ENCODE measurements at regions not wholly inside any gene's neighbourhood (a gene's known extent, or its start where the extent isn't known, plus 50 kb on each side); places are given as distances from the start of the nearest gene placed in this dataset.
A peak's percentile ranks its signal among the peaks of the same experiment; 100 is the strongest.
"Not testable (repeated sequence)": the region's sequence is repeated elsewhere in the genome, so short reads cannot be mapped to it uniquely, and the experiment has no call there.

GRCh38 chr6:14550410-14550809 lies 432.8 kb downstream of the CD83 start:
- Histone ChIP-seq H3K4me2 (ENCODE audit: insufficient read depth, low read length, poor library complexity, severe bottlenecking) (no peak overlapping the region), H2AFZ (ENCODE audit: low read length) (no peak overlapping the region), H3K79me1 (ENCODE audit: low read depth, low read length) (no peaks in the 10 kb centered on the region), H4K91ac (ENCODE audit: low read depth, low read length, poor library complexity) (no peak overlapping the region), H2BK5ac (ENCODE audit: low read length) (no peak overlapping the region), H3K4me1 (ENCODE audit: control insufficient read depth in 2 of 2, insufficient read depth in 1 of 2, low read depth in 1 of 2, low read length in 2 of 2) (peaks cover 0 to 7% of the 10 kb centered on the region in 2 donors), H2BK120ac (ENCODE audit: low read depth, low read length) (no peak overlapping the region), H3K18ac (ENCODE audit: low read length) (no peak overlapping the region), H4K8ac (ENCODE audit: low read depth, low read length) (no peak overlapping the region), H3K14ac (ENCODE audit: low read length) (no peak overlapping the region), H3K36me3 (replicated peaks in 1 of 2; ENCODE audit: control insufficient read depth in 2 of 2, insufficient read depth in 2 of 2, low read length in 2 of 2) (no peaks in the 10 kb centered on the region), H3K4me3 (ENCODE audit: low read length in 2 of 2) (no peak overlapping the region), H3K4ac (ENCODE audit: low read length) (no peak overlapping the region), H2BK15ac (ENCODE audit: low read length) (no peak overlapping the region), H3K27ac (replicated peaks; ENCODE audit: low read length) (no peak overlapping the region), H3K23ac (ENCODE audit: low read depth, low read length, poor library complexity) (no peak overlapping the region), H2BK12ac (ENCODE audit: low read length) (no peak overlapping the region), H3K9ac (ENCODE audit: low read depth, low read length, poor library complexity) (no peak overlapping the region), H3K27me3 (ENCODE audit: control insufficient read depth in 3 of 3, insufficient read depth in 3 of 3, low read depth in 1 of 3, low read length in 3 of 3) (no peaks in the 10 kb centered on the region), H2AK5ac (ENCODE audit: low read depth, low read length) (no peak overlapping the region), H3K9me3 (replicated peaks in 1 of 2; ENCODE audit: control insufficient read depth in 2 of 2, insufficient read depth in 1 of 2, low read depth in 1 of 2, low read length in 2 of 2) (no peaks in the 10 kb centered on the region)
- DNase-seq (ENCODE audit: low spot score), result no peak
- no CpG with 5 or more reads among the region's 3 CpGs for WGBS, 2 donors (ENCODE audit: extremely low coverage in 2 of 2, insufficient read length in 2 of 2, insufficient replicate concordance in 1 of 2)

- no peak overlapping the region for H3K27ac ChIP-seq (replicated peaks; ENCODE audit: low read length)
- H2AFZ ChIP-seq (ENCODE audit: low read length), result no peak overlapping the region
- no peak overlapping the region for H4K8ac ChIP-seq (ENCODE audit: low read depth, low read length)
Measured at GRCh38 chr6:14550822-14551221, 433.2 kb downstream of the CD83 start.

GRCh38 chr6:14551601-14552000 lies 434.0 kb downstream of the CD83 start:
- H3K18ac ChIP-seq (ENCODE audit: low read length); DNase-seq (ENCODE audit: low spot score): not testable (repeated sequence)

More at GRCh38 chr6:14550822-14551221, 433.2 kb downstream of the CD83 start:
- H3K4me2 ChIP-seq (ENCODE audit: insufficient read depth, low read length, poor library complexity, severe bottlenecking), result no peak overlapping the region
- no peak overlapping the region for H3K4ac ChIP-seq (ENCODE audit: low read length)
- peaks cover 0 to 7% of the 10 kb centered on the region in 2 donors for H3K4me1 ChIP-seq (ENCODE audit: control insufficient read depth in 2 of 2, insufficient read depth in 1 of 2, low read depth in 1 of 2, low read length in 2 of 2)
- no peak overlapping the region for H3K14ac ChIP-seq (ENCODE audit: low read length)
- H3K9me3 ChIP-seq (replicated peaks in 1 of 2; ENCODE audit: control insufficient read depth in 2 of 2, insufficient read depth in 1 of 2, low read depth in 1 of 2, low read length in 2 of 2), result no peaks in the 10 kb centered on the region
- no peaks in the 10 kb centered on the region for H3K36me3 ChIP-seq (replicated peaks in 1 of 2; ENCODE audit: control insufficient read depth in 2 of 2, insufficient read depth in 2 of 2, low read length in 2 of 2)
- no peak overlapping the region for H2BK5ac ChIP-seq (ENCODE audit: low read length)
- no peak overlapping the region for H2BK12ac ChIP-seq (ENCODE audit: low read length)
- H3K23ac ChIP-seq (ENCODE audit: low read depth, low read length, poor library complexity), result no peak overlapping the region
- H3K4me3 ChIP-seq (ENCODE audit: low read length in 2 of 2), result no peak overlapping the region
- no peak overlapping the region for H3K18ac ChIP-seq (ENCODE audit: low read length)
- no peaks in the 10 kb centered on the region for H3K79me1 ChIP-seq (ENCODE audit: low read depth, low read length)
- H2AK5ac ChIP-seq (ENCODE audit: low read depth, low read length), result no peak overlapping the region
- H3K9ac ChIP-seq (ENCODE audit: low read depth, low read length, poor library complexity), result no peak overlapping the region
- no peak overlapping the region for H4K91ac ChIP-seq (ENCODE audit: low read depth, low read length, poor library complexity)
- DNase-seq (ENCODE audit: low spot score), result no peak
- H3K27me3 ChIP-seq (ENCODE audit: control insufficient read depth in 3 of 3, insufficient read depth in 3 of 3, low read depth in 1 of 3, low read length in 3 of 3), result no peaks in the 10 kb centered on the region
- no peak overlapping the region for H2BK120ac ChIP-seq (ENCODE audit: low read depth, low read length)
- WGBS, 2 donors (ENCODE audit: extremely low coverage in 2 of 2, insufficient read length in 2 of 2, insufficient replicate concordance in 1 of 2), result no CpG with 5 or more reads among the region's 3 CpGs
- no peak overlapping the region for H2BK15ac ChIP-seq (ENCODE audit: low read length)

GRCh38 chr6:14552891-14553290 lies 435.3 kb downstream of the CD83 start:
- Histone ChIP-seq H3K27ac (replicated peaks; ENCODE audit: low read length) (no peak overlapping the region), H3K9ac (ENCODE audit: low read depth, low read length, poor library complexity) (no peak overlapping the region), H3K4me2 (ENCODE audit: insufficient read depth, low read length, poor library complexity, severe bottlenecking) (no peak overlapping the region), H3K79me1 (ENCODE audit: low read depth, low read length) (no peaks in the 10 kb centered on the region), H2BK15ac (ENCODE audit: low read length) (no peak overlapping the region), H3K4me1 (ENCODE audit: control insufficient read depth in 2 of 2, insufficient read depth in 1 of 2, low read depth in 1 of 2, low read length in 2 of 2) (peaks cover 0 to 8% of the 10 kb centered on the region in 2 donors), H4K8ac (ENCODE audit: low read depth, low read length) (no peak overlapping the region), H3K36me3 (replicated peaks in 1 of 2; ENCODE audit: control insufficient read depth in 2 of 2, insufficient read depth in 2 of 2, low read length in 2 of 2) (no peaks in the 10 kb centered on the region), H3K27me3 (ENCODE audit: control insufficient read depth in 3 of 3, insufficient read depth in 3 of 3, low read depth in 1 of 3, low read length in 3 of 3) (no peaks in the 10 kb centered on the region), H2BK5ac (ENCODE audit: low read length) (no peak overlapping the region), H3K4ac (ENCODE audit: low read length) (no peak overlapping the region), H2BK120ac (ENCODE audit: low read depth, low read length) (no peak overlapping the region), H4K91ac (ENCODE audit: low read depth, low read length, poor library complexity) (no peak overlapping the region), H2AFZ (ENCODE audit: low read length) (no peak overlapping the region), H2AK5ac (ENCODE audit: low read depth, low read length) (peak overlapping the region; percentile 1), H3K4me3 (ENCODE audit: low read length in 2 of 2) (no peak overlapping the region), H3K14ac (ENCODE audit: low read length) (no peak overlapping the region), H3K18ac (ENCODE audit: low read length) (peak overlapping the region; percentile 23), H3K23ac (ENCODE audit: low read depth, low read length, poor library complexity) (no peak overlapping the region), H2BK12ac (ENCODE audit: low read length) (no peak overlapping the region), H3K9me3 (replicated peaks in 1 of 2; ENCODE audit: control insufficient read depth in 2 of 2, insufficient read depth in 1 of 2, low read depth in 1 of 2, low read length in 2 of 2) (no peaks in the 10 kb centered on the region)
- DNase-seq (ENCODE audit: low spot score), result no peak
- WGBS, 2 donors (ENCODE audit: extremely low coverage in 2 of 2, insufficient read length in 2 of 2, insufficient replicate concordance in 1 of 2), result no CpG with 5 or more reads among the region's 5 CpGs

More at GRCh38 chr6:14551601-14552000, 434.0 kb downstream of the CD83 start:
- not testable (repeated sequence) for H3K79me1 ChIP-seq (ENCODE audit: low read depth, low read length); H2BK5ac ChIP-seq (ENCODE audit: low read length); H3K14ac ChIP-seq (ENCODE audit: low read length); H3K36me3 ChIP-seq (replicated peaks in 1 of 2; ENCODE audit: control insufficient read depth in 2 of 2, insufficient read depth in 2 of 2, low read length in 2 of 2); H2BK12ac ChIP-seq (ENCODE audit: low read length); H3K23ac ChIP-seq (ENCODE audit: low read depth, low read length, poor library complexity); H4K8ac ChIP-seq (ENCODE audit: low read depth, low read length); H3K9ac ChIP-seq (ENCODE audit: low read depth, low read length, poor library complexity); H3K4me3 ChIP-seq (ENCODE audit: low read length in 2 of 2); H3K27me3 ChIP-seq (ENCODE audit: control insufficient read depth in 3 of 3, insufficient read depth in 3 of 3, low read depth in 1 of 3, low read length in 3 of 3); H2AFZ ChIP-seq (ENCODE audit: low read length); H3K4me2 ChIP-seq (ENCODE audit: insufficient read depth, low read length, poor library complexity, severe bottlenecking); H2BK120ac ChIP-seq (ENCODE audit: low read depth, low read length); H2AK5ac ChIP-seq (ENCODE audit: low read depth, low read length); H3K9me3 ChIP-seq (replicated peaks in 1 of 2; ENCODE audit: control insufficient read depth in 2 of 2, insufficient read depth in 1 of 2, low read depth in 1 of 2, low read length in 2 of 2); H3K4ac ChIP-seq (ENCODE audit: low read length); H4K91ac ChIP-seq (ENCODE audit: low read depth, low read length, poor library complexity); H3K27ac ChIP-seq (replicated peaks; ENCODE audit: low read length); H3K4me1 ChIP-seq (ENCODE audit: control insufficient read depth in 2 of 2, insufficient read depth in 1 of 2, low read depth in 1 of 2, low read length in 2 of 2); H2BK15ac ChIP-seq (ENCODE audit: low read length)
- WGBS, 2 donors (ENCODE audit: extremely low coverage in 2 of 2, insufficient read length in 2 of 2, insufficient replicate concordance in 1 of 2), result no CpG with 5 or more reads among the region's 8 CpGs
